Adrenal gland (tissue), 9 donors: ENCODE measurements at regions not wholly inside any gene's neighbourhood (a gene's known extent, or its start where the extent isn't known, plus 50 kb on each side); places are given as distances from the start of the nearest gene placed in this dataset.

Experiments
- DNase-seq, 7 donors: peaks; one replicate each; pipeline ENCODE4 v3.0.0-alpha.2; 2019 to 2020
- H3K27ac ChIP-seq, 5 donors: fragments of 200-600 bp; sonication (generic) in 4 of 5; 1 replicate in 3 of 5; 2 replicates in 2 of 5; pipeline versions ENCODE4 v1.5.1 to v1.8.0; 2016 to 2020; ENCODE audit warnings: mild to moderate bottlenecking in 1 of 5
- H3K27me3 ChIP-seq: fragments of 200-600 bp; 2 replicates; pipeline ENCODE4 v1.8.0; 2021
- H3K36me3 ChIP-seq, 2 donors: fragments of 200-600 bp; replicated peaks in 1 of 2; 1 replicate in 1 of 2; 2 replicates in 1 of 2; pipeline versions ENCODE4 v1.5.1 to v1.8.0; 2018 to 2022
- H3K4me1 ChIP-seq, 2 donors: fragments of 200-600 bp; replicated peaks in 1 of 2; 1 replicate in 1 of 2; 2 replicates in 1 of 2; pipeline versions ENCODE4 v1.5.1 to v1.8.0; 2018 to 2021
- H3K4me3 ChIP-seq, 4 donors: fragments of 200-600 bp; sonication (generic) in 3 of 4; one replicate each; pipeline ENCODE4 v1.5.1; 2016 to 2018
- H3K9me3 ChIP-seq, 3 donors: fragments of 200-600 bp; sonication (generic) in 1 of 3; replicated peaks in 1 of 3; 1 replicate in 2 of 3; 2 replicates in 1 of 3; pipeline versions ENCODE4 v1.5.1 to v1.8.0; 2016 to 2021
- POLR2A ChIP-seq, 2 donors: fragments of 450-650 bp; IDR thresholded peaks; one replicate each; pipeline ENCODE4 v1.6.1; 2017; ENCODE audit warnings: antibody characterized with exemption in 2 of 2, mild to moderate bottlenecking in 2 of 2, moderate library complexity in 1 of 2
- WGBS, 4 donors: extraction: QIAGEN DNeasy Blood & Tissue Kit in 2 of 4; methylation state at CpG; one replicate each; pipeline versions ENCODE4 v1.1.5 to v1.1.7; 2013 to 2017; 5-methylcytosine and 5-hydroxymethylcytosine counted together
- intact Hi-C, 2 donors: fragments of 100-400 bp; cut with DNase I; formaldehyde crosslinking; loops; one replicate each; pipeline versions ENCODE4 v1.14.1 to v1.15.0; 2022 to 2023
- TF ChIP-seq, protein P1 (sequence below), 6 experiments: fragments of 450-650 bp in 4 of 6; fragments of 200-600 bp in 2 of 6; sonication (generic) in 1 of 6; IDR thresholded peaks; 1 replicate in 5 of 6; 2 replicates in 1 of 6; pipeline versions ENCODE4 v1.5.1 to v1.8.0; 2016 to 2021; ENCODE audit warnings: antibody characterized with exemption in 6 of 6, mild to moderate bottlenecking in 2 of 6, moderate library complexity in 1 of 6
- donor health status: healthy with polysubstance abuse.
- donor health status: Bipolar disorder and iron deficiency.
- donor health status: DM: yes; HTN: yes; CAD: no.
- donor health status: DM: no; HTN: no; CAD: no.
- donor health status: DM: no; HTN: no; CAD: no.

DNA sequence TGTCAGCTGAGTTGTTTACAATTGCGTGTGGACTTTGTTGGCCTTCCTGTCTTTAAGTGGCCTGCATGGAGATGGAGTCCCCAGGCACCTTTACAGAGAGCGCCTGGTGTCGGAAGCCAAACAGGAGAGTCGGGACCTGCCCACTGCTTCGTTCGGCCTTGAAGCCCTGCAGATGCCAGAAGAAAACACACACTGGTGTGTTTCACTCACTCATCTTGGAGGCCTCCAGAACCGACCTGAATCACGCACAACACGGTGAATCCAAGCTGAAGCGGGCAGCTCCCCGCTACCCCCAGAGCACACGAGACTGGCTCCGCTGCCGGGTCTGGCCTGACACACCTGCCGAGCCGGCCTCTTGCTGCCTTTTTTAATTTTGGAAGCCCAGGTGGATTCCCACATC is 419.4 kb upstream of the IRX4 start:
- H3K9me3 ChIP-seq: no peaks in the 10 kb centered on the region
- intact Hi-C loops: no loop called here
- no peaks in the 10 kb centered on the region for H3K4me1 ChIP-seq
- no peak for TF ChIP-seq POLR2A (IDR thresholded peaks at IDR 0.05)
- TF ChIP-seq, protein P1, sequence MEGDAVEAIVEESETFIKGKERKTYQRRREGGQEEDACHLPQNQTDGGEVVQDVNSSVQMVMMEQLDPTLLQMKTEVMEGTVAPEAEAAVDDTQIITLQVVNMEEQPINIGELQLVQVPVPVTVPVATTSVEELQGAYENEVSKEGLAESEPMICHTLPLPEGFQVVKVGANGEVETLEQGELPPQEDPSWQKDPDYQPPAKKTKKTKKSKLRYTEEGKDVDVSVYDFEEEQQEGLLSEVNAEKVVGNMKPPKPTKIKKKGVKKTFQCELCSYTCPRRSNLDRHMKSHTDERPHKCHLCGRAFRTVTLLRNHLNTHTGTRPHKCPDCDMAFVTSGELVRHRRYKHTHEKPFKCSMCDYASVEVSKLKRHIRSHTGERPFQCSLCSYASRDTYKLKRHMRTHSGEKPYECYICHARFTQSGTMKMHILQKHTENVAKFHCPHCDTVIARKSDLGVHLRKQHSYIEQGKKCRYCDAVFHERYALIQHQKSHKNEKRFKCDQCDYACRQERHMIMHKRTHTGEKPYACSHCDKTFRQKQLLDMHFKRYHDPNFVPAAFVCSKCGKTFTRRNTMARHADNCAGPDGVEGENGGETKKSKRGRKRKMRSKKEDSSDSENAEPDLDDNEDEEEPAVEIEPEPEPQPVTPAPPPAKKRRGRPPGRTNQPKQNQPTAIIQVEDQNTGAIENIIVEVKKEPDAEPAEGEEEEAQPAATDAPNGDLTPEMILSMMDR (IDR thresholded peaks at IDR 0.05): no peak
- no peaks in the 10 kb centered on the region for H3K36me3 ChIP-seq
- 75 to 89% (median 87%) methylated on average over 9 to 16 of the region's 16 CpGs for WGBS, 4 donors
- H3K27ac ChIP-seq: no peak overlapping the region
- no peaks in the 10 kb centered on the region for H3K27me3 ChIP-seq
- no peak for DNase-seq
- no peak overlapping the region for H3K4me3 ChIP-seq

DNA sequence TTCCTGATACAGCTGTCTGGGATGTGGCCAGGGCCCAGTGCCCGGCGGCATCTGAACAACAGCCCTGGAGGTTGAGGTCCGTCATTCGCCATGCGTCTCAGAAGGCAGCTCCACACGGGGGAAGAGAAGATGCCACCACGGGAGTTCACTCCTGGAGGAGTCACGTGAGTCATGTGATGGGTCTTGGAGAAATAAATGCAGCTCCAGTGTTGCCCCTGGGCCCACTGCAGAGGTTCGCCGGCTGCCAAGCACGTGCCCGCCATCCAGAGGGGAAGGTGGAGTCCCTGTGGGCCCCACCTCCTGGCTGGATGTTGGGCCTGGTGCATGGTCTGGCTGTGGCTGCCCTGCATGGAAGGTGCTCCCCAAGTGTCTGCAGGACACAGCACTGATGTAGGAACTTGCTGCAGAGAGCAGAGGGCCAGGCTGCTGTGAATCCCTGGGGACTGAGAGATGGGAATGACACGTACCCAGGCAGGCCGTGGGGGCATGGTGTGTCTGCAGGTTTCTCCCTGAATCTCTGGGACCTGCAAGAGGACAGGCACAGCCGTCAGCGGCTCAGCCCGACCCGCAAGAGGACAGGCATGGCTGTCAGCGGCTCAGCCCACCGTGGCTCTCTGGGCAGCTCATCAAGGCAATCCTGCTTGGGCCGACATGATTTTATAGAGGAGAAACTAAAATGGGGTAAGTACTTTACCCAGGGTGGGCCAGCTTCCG is 418.3 kb upstream of the IRX4 start:
- no peaks in the 10 kb centered on the region for H3K9me3 ChIP-seq
- WGBS, 4 donors: 87 to 94% (median 90%) methylated on average over 10 to 22 of the region's 22 CpGs
- no peaks in the 10 kb centered on the region for H3K4me1 ChIP-seq
- no peaks in the 10 kb centered on the region for H3K27me3 ChIP-seq
- H3K27ac ChIP-seq: no peak overlapping the region
- no peak overlapping the region for H3K4me3 ChIP-seq
- H3K36me3 ChIP-seq: no peaks in the 10 kb centered on the region
- intact Hi-C loops: no loop called here
- no peak for TF ChIP-seq POLR2A (IDR thresholded peaks at IDR 0.05)
- TF ChIP-seq, protein P1 (IDR thresholded peaks at IDR 0.05): no peak
- DNase-seq: no peak

DNA sequence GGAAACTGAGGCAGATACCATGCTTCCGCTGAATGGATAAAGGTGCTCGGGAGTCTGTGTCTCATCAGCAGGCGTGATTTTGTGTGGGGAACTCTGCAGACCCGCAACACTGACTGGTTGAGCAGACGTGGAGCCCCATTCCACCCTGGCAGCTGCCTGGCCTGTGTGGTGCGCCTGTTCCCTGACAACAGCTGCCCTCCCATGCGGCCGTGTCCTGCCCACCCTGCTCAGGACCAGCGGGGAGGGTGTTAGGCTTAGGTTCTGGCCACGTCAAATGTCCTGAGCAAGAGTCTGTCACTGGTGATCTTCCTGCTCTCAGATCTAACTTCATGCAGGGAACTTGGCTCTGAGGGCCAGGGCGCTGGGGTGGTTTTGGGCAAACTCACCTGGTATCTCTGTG is 417.7 kb upstream of the IRX4 start:
- Histone ChIP-seq H3K36me3 (no peaks in the 10 kb centered on the region), H3K27me3 (no peaks in the 10 kb centered on the region), H3K4me3 (no peak overlapping the region), H3K27ac (no peak overlapping the region), H3K4me1 (no peaks in the 10 kb centered on the region), H3K9me3 (no peaks in the 10 kb centered on the region)
- no peak for TF ChIP-seq POLR2A (IDR thresholded peaks at IDR 0.05)
- TF ChIP-seq, protein P1 (IDR thresholded peaks at IDR 0.05): no peak
- WGBS, 4 donors: 85 to 97% (median 95%) methylated on average over 3 to 11 of the region's 11 CpGs
- DNase-seq: no peak
- intact Hi-C loops: no loop called here

DNA sequence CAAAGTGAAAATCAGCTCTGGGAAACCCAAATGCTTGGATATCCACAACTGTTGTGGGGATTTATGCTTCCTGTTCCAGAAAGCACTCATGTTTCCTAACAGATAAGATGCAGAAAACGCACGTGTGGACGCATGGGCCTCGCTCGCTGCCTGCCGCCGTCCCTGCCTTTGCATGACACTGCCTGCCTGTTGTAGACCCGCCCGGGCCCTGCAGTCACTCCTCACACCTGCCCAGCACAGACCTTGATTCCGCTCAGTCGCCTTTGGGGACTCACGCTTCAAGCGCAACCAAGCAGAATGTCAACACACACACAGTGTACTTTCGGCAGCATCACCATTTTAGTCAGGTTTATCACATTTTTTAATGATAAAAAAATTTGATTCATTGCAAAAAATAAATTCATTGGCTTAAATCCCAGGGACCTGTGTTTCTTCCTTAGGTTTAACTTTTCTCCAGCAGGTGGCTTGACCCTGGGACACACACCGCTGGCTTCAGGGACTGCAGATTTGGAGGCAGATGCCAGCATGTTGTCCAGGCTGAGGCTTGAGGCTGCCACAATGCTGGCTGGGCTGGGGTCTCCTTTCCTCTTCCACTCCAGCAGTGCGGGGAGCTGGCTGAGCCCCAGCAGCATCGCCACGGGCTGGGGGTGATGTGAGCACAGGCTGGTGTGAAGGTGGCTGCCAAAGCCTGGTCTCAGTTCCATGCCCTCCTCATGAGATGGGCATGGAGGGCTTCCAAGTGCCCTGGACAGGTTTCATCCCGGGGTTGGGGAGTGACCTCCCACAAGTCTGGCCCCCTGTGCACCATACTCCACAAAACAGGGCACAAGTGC is 416.9 kb upstream of the IRX4 start:
- H3K4me3 ChIP-seq: no peak overlapping the region
- no peak overlapping the region for H3K27ac ChIP-seq
- no peak for TF ChIP-seq POLR2A (IDR thresholded peaks at IDR 0.05)
- H3K36me3 ChIP-seq: no peaks in the 10 kb centered on the region
- intact Hi-C loops: no loop called here
- no peaks in the 10 kb centered on the region for H3K9me3 ChIP-seq
- no peak for DNase-seq
- peaks cover 0 to 6% of the 10 kb centered on the region in 2 donors for H3K4me1 ChIP-seq
- 72 to 83% (median 76%) methylated on average over 15 to 19 of the region's 19 CpGs for WGBS, 4 donors
- no peaks in the 10 kb centered on the region for H3K27me3 ChIP-seq
